SK-N-MC (cell line): ENCODE measurements at regions not wholly inside any gene's neighbourhood (a gene's known extent, or its start where the extent isn't known, plus 50 kb on each side); places are given as distances from the start of the nearest gene placed in this dataset.

ENCODE experiments used
- EZH2 ChIP-seq: fragments of 200-600 bp; sonication (generic); IDR thresholded peaks from one replicate; pipeline ENCODE4 v1.6.1; 2017; ENCODE audit warnings: antibody characterized with exemption
- FOXP2 ChIP-seq: optimal IDR thresholded peaks from 2 replicates; pipeline ENCODE3; 2011; ENCODE audit warnings: mild to moderate bottlenecking, moderate library complexity; ENCODE audit not compliant: insufficient read depth; ENCODE audit errors: extremely low read length, control extremely low read depth
- POLR2AphosphoS5 ChIP-seq: IDR thresholded peaks from 2 replicates; pipeline ENCODE4 v1.6.1; 2012; ENCODE audit warnings: mild to moderate bottlenecking, low read depth, low read length, borderline replicate concordance

- TF ChIP-seq POLR2AphosphoS5: no peak
- no peak for TF ChIP-seq EZH2
- no peak for TF ChIP-seq FOXP2
Measured at GRCh38 chr2:181837563-181837962, 54.0 kb upstream of the ITPRID2 start.
